GM19328 (cell line): ENCODE measurements at regions not wholly inside any gene's neighbourhood (a gene's known extent, or its start where the extent isn't known, plus 50 kb on each side); places are given as distances from the start of the nearest gene placed in this dataset.
A peak's percentile ranks its signal among the peaks of the same experiment; 100 is the strongest.

Experiments used
- ATAC-seq: cut with Tn5 transposase; IDR thresholded peaks from one replicate; pipeline ENCODE4 v1.9.1; 2021; ENCODE audit warnings: mild to moderate bottlenecking, moderate library complexity; ENCODE audit not compliant: unreplicated experiment

DNA sequence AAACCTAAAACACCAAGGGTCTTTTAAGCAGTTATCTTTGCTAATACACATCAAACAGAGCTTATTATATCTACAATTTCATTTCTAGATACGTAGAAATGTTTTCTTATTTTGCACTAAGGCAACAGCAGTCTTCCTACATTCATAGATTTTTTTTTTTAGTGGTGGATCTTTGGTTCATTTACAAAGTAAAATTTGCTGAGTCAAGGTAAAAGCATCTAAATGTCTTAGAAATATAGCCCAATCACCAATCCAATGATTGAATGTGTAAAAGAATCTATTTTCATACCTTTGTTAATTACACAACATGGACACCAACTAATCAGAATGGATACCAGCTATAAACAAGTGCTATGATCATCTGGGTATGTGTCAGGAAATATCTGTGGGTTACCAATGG is 272.2 kb upstream of the TMPO start:
- ATAC-seq: no peak

DNA sequence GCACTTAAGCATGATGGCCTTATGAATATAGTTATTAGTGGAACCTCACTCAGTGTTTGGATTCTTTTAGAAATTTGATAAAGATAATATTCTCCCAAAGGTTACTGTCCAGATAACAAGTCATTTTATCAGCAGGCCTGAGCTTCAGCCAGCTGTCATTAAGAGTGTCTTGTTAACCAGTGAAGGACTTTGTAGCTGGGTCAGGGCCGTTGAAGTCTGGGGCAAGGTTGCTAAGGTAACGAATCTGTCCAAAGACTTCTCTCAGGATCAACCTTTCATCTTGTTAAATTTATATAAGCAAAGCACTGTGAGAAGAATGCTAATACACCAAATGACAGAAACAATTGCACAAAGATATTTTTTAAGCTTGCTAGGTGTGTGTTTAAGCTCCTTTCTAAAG is 271.3 kb upstream of the TMPO start:
- no peak for ATAC-seq

DNA sequence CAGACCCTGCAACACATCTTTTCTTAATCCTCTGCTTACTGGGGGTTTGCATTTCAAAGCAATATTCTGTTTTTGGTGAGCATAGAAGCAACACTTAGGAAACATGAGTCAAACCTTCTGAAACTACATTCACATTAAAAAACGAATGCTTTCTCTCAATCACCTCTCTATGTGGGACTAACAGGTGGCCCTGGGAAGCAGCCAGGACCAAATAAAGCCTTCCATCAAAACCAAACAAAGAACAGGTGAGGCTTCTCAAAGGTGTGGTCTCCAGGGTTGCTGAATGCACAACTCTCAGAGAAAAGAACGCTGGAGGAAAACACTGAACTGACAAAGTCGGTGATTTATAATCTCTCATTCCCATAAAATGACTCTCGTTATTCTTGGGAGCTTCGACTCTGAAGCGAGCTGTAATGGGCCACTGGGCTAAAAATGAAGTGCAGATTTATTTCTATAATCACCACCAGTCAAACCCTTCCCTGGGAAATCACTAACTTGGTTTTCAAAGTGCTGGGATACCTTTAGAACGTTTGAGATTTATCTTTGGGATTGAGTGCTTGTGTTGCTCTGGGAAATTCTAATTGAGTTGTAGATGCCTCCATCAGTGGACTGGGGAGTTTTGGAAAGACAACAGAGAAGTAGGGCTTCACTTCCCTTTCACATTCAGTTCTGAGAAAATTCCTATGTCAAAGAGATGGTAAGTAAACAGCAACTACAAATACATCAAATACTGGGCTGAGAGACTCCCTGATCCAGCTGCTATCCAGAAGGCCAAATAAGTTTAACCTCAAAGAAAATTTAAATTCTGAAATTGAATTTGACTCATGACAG is 262.0 kb upstream of the TMPO start:
- ATAC-seq: no peak

DNA sequence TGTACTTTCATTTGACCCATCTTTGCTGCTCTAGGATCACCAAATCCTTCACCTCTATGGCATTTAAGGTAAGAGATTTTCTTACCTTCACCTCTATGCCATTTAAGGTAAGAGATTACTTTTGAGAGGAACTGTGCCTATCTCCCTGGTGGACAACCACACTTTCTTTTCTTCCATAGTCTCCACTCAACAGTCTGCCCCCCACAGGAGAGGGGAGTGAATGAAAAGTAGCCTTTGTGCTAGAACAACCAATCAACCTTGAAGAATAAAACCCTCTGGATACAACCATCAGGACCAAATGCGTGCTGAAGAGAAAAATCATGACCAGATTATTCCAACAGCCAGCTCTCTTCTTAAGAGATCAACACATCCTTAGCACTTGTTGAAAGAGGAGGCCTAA is 258.6 kb upstream of the TMPO start:
- no peak for ATAC-seq

DNA sequence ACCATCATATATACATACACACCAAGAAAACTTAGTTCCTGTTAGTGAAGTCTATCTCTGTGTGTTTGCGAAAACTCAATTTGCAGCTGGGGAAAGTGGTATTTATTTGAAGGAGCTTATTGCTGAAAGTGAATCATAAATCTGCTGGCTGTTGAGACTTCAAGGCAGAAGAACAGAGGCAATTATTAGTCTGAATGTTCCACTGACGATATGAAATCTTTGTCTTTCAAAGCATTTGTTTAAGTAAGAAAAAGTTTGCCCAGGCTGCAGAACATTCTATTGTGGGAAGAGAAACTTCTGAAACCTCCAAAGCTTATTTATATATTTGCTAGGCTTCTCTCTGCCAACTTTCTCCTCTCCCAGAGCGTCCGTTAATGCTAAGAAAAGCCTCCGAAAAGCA is 255.7 kb upstream of the TMPO start:
- ATAC-seq: no peak

DNA sequence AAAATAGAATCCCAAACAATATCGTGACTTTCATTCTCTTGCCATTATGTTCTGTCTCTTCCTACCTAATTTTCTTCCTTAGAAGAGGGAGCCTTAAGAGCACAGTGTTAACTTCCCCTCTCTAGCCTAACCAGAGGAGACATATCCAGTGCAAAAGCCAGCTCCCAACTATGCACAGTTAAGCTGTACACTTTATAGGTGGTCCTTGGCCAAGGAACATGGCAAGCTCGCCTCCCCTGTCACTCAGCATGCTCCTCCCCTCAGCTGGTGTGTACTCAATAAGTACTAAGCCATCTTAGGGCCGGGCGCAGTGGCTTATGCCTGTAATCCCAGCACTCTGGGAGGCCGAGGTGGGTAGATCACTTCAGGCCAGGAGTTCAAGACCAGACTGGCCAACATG is 255.1 kb upstream of the TMPO start:
- no peak for ATAC-seq

DNA sequence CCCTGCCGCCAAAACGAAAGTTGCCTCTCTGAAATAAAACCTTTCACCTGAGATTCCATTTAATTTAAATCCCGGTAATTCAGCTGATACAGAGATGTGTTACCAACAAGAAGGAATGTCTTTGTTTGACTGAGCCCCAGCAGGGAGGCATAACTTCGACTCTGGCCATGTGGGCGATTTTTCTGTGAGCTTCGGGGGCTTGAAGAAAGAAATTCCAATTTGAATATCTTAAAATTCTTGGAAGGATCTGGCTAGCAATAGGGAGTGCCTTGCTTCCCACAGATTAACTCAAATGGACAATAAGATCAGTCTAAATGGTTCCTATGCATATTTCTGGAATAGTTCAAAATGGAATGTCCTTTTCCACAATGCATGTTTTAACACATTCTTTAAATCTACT is 252.5 kb upstream of the TMPO start:
- ATAC-seq: no peak

DNA sequence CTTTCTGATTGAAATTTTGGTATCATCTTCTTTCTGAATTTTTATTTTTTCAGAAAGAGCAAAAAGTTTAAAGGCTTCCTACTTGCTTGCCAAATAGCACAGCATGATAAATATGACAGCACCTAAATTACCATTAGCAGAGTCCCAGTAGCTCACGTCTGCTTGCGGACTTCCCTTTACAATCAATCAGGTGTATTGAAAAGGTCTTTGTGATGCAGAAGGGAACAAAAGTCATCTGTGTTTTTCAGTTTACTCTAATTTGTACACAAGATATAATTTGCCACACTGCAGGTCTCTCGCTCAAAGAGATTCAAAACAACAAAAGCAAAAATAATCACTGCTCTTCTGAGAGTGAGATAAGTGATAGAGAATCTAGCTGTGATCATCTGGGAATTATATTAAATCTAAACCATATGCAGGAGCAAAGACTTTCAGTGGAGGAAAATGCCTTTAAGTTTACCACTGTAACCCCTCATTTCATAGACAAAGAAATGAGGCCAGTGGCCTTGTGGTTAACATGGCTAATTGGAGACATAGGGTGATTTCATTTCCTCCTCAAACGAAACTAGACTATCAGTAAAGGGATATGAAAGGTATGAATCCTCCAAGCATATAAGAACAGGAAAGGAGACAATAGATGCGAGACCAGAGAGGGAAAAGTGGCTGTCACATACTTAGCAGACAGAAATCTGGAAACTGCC is 240.8 kb upstream of the TMPO start:
- ATAC-seq: peak; percentile 95

DNA sequence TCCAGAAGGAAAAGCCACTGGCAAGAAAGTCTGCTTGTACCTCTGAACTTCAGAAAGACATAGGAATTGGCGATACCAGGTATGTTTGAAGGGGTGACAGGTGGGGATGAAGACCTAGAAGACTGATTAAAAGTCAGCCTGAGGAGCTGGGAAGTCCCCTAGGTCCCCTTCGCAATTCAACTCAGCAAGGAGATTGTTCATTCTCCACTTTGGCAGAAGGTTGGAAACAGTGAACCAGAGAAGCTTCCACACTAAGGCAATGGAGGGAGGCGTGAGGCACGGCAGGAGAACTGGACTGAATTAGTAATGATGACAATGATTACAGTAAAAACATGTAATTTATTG is 240.3 kb upstream of the TMPO start:
- peak; percentile 43 for ATAC-seq

DNA sequence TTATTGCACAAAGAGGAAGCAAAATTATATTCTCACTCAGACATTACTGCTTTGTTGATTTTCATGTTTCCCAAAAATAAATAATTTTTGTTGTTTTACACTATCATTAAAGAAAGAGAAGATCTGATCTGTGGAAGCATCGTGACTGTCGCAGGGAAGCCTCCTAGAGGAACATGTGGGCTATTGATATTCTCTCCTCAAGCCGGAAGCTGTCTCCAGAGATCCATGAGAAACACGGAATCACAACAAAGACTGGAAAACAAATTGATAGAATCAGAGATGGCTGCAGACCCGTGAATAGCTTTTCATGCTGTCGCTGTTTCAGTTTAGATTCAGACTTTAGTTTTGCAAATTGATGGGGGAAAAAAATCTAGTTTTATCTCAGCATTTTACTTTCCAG is 235.2 kb upstream of the TMPO start:
- ATAC-seq: no peak

DNA sequence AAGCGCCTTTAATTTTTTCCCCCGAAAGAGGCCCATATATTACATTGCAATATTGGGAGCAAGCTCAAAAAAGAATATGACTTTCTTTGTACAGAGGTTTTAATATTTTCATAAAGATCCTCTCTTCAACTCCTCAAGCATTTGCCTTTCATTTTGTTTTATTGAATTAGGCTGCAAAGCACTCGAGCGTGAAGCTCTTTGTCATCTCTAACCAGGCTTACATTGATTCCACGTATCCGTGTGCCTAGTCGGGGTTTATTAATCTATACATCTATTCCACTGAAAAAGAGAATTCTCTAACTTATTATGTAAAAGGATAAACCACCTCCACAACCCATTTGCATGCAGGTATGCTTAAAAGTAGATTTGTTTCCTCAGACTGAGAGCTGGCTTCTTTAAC is 234.8 kb upstream of the TMPO start:
- no peak for ATAC-seq

DNA sequence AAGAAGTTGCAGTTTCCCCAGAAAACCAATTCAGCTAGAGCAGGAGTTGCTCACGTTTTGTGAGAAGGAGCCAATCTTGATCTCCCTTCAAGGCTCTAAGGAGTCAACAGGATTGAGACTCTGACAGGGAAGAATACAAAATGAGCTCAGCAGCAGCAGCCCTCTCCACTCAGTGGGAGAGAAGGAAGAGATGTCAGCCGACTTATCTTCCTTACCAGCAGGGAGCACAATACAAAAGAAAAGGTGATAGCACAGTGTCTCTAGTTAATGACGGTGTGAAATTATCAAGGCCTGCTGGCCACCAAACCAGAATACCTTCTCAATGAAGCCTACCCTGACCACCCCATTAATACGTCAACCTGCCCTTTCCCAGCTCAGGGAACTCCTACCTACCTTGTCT is 223.6 kb upstream of the TMPO start:
- ATAC-seq: no peak

DNA sequence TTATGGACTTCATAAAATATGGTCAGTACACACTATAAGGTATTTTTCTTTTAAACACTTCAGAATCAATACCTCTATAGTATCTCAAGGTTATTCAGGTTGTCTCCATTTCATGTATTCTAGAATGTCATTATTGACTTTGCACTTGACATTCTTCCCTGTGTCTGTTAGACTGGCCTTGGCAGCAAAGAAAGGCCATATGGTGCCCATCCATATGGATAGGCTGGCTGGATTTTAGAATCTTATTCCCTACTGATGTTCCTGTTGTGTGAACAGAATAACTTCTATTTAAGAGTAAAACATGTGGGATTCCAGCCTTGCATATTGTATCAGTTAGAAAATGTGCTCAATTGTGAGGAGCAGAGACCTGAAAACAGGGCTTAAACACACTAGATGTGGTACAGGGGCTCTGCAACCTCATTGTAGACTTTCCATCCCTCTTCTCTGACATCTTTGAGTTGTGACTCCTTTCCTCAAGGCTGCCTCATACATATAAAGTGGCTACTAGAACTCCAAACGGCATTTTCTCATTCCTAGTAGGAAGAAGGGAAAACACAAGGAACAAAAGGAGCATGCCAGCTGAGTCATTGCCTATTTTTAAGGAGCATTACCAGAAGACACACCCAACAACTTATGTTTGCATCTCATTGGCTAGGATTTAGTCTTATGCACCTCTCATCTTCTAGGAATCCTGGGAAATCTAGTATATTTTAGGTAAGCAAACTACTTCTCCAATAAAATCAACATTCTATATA is 221.2 kb upstream of the TMPO start:
- ATAC-seq: no peak

DNA sequence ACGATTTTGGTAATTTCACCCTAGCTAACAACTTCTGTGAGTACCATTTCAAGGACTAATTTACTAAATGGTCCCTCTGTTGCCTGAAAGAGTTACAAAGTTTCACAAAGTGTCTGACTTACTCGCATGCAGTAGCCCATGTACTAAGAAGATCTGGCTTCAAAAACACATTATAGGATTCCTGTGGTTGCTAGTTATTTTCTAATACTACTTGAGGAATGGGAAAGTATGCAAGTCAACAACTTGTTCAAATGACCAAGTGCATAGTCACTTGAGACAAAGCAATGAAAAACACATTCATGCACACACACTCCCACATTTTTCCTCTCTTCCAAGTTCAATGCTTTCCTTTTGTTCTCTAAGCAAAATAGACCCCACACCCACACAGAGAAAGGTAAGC is 219.7 kb upstream of the TMPO start:
- ATAC-seq: no peak

DNA sequence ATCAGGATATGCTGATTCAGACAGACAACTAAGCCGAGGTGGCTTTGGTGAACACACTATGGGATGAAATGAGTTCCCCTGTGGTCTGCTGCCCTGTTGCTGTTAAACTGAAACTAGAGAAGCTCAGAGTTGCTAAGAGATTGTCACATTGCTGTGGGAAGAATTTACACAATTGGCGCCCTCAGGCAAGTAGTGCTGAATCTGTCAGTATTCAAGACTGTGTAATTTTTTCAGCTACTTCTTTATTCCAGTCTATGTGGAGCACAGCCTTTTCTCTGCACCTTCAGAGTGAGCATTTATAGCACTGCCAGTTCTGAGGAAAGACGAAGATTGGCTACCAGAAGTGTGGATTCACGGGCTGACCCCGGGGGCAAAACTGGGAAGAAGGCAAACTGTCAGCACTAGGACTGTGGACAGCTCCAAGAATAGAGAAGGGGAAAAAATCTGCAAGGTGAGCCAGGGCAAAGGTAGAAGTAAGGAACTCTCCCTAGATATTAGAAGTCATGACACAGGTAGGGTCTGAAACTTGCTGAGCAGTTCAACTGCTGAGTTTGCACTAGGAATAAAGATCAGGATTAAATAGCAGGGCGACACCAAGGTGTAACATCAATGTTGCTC is 218.8 kb upstream of the TMPO start:
- no peak for ATAC-seq

DNA sequence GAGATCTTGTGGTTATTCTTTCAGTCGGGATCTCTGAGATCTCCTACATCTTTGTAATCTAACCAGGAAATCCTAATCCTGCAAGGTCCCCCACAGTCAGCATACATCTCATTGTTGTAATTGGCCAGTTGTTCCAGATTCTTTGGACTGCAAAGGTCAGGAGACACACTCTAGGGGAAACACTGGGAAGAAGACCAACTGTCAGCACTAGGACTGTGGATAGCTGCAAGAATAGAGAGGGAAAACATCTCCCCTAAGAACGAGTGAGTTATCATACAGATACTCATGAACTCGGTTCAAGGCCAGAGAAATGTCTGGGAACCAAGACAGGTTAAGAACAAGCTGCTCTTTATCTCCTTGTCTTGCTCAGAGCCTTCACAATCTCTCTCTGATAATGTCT is 217.9 kb upstream of the TMPO start:
- ATAC-seq: no peak

DNA sequence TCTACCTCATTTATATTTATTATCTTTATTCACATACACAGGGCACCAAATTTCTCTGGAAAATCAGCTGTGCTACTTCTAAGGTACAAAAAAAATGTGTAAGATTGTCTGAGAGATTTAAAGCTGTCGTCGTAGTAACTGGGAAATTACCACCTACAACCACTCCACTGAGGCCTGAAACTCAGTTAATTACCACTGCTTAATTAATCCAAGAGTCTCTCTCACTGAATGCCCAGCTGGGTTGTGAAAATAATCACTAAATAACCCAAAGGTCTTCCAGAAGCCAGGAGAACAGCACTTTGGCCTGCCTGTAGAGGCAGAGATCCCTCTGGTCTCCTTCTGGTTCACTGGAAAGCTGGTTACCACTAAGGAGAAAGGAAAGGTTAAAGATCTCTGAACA is 207.2 kb upstream of the TMPO start:
- ATAC-seq: no peak

DNA sequence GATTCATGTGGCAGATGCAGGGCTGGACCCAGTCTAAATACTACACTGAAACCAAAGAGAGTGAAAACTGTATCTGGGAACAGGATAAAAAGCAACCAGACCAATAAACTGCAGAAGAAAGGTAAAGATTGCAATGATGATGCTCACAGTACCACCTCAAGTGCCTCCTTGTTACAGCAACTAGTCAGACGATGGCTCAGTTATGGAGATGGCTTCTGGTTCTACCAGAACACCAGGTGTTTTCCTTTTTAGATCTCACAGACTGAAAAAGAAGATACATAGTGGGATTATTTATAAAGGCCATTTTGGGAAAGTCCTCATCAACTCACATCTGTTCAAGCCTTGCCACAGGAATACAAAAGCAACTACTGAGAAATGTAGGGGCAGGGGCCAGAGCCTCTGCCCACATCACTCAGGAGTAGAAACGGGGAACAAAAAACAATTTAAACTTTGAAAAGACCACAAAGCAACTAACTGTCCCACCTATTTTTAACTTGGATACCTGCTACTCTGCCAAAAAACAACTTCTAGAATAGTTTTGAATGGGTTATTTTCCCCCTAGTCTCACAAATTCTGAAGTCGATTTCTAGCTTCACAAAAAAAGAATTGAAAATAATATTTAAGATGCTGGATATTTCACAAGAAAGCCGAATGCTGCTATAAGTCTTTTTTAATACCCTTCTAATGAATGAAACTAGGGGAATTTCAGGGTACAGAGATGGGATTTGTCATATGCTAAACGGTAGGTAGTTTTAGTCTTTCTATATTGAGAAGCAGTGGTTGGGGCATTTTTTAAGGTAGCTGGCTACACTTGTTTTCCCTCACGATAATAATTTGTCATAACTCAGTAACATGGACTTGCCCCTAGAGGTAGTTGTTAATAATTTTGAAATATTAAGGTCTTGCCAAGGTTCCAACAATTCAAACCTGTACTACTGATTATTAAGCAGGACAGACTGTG is 197.2 kb upstream of the TMPO start:
- ATAC-seq: no peak

DNA sequence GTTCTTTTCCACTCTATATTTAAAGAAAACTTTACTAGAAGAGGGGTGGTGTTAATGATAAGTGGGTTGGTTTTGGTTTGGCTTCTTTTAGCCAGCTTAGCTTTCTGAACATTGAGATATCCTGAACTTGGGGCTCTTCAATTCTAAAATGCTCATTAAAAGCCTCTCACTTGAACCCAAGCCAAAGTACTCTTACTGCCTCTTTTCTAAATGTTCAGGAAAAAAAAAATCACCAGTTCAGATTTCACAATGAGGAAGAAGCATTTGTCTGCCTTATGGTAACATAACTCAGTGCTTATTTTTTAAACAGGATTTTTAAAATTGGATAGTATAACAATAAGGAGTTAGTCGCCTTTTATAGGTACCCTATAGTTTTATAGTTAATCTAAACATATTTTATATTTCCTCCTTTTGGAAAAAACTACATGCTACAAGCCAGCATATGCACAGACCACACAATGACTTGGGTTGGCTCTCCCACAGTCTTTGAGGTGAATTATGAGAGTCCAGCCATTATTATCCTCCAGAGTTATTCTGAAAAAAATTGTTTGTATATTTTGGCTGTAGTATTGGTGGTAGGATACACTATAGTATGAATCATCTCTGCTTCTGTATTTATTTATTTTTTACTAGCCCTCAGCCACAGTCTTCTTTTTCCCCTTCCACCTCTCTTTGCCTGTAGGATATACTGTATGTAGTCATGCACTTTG is 195.5 kb upstream of the TMPO start:
- ATAC-seq: no peak

DNA sequence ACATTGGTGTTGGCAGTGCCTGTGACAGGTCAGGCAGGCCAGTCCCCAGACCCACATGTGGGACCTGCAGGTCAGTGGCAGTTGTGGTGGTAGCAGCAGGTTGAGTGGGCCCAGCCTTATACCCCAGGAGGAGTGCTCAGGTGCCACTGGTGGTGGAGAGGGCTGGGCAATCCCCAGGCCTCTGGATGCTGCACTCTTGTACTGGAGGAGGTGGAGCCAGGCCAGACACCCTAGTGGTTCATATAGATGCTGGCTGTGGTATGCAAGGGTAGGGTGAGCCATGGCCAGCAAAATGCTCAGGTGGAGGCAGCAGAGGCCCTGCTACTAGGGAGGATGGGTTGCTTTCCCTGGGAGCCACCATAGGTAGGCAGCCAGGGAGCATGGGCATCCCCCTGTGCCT is 190.4 kb upstream of the TMPO start:
- ATAC-seq: no peak
